ENCODE measurements at regions not wholly inside any gene's neighbourhood (a gene's known extent, or its start where the extent isn't known, plus 50 kb on each side); places are given as distances from the start of the nearest gene placed in this dataset.

- TF ChIP-seq CTCF (conservative IDR thresholded peaks at IDR 0.05; ENCODE audit: low read depth in 2 of 2): no peak
- TF ChIP-seq POLR2AphosphoS5 (IDR thresholded peaks at IDR 0.05; ENCODE audit: low read depth): no peak
- TF ChIP-seq REST (IDR thresholded peaks at IDR 0.05; ENCODE audit: unreplicated experiment): no peak
- TF ChIP-seq EZH2 (IDR thresholded peaks at IDR 0.05; ENCODE audit: low read depth, unreplicated experiment): no peak
These were observed 476.2 kb downstream of the RAB28 start for GRCh38 chr4:13007802-13008470.
